WTC11 (cell line): ENCODE measurements at regions not wholly inside any gene's neighbourhood (a gene's known extent, or its start where the extent isn't known, plus 50 kb on each side); places are given as distances from the start of the nearest gene placed in this dataset.

ENCODE experiments used
- ATAC-seq: fragments of 200-7000 bp; cut with Tn5 transposase; 2 replicates; pipeline ENCODE4 v1.10.0; 2021; ENCODE audit warnings: mild to moderate bottlenecking, moderate library complexity
- CTCF ChIA-PET: fragments of 300-600 bp; sonication (Branson Sonifier 250); formaldehyde crosslinking; loops from one replicate; lab custom pipeline; 2021; ENCODE audit warnings: antibody characterized with exemption; lab: Charles Lee
- POLR2A ChIA-PET: fragments of 350-600 bp; sonication (Branson Sonifier 250); formaldehyde crosslinking; loops from one replicate; lab custom pipeline; 2021; ENCODE audit warnings: antibody characterized with exemption; lab: Charles Lee
- DNase-seq: peaks from one replicate; pipeline ENCODE4 v3.0.0; 2021; ENCODE audit warnings: low spot score
- H3K27ac Mint-ChIP-seq: 2 replicates; pipeline ENCODE4 v1.8.0; 2021; ENCODE audit warnings: mixed read lengths
- H3K27me3 Mint-ChIP-seq: 2 replicates; pipeline ENCODE4 v1.8.0; 2021; ENCODE audit warnings: low read depth, mild to moderate bottlenecking, moderate library complexity, mixed read lengths
- H3K36me3 Mint-ChIP-seq: 2 replicates; pipeline ENCODE4 v1.8.0; 2021; ENCODE audit warnings: mixed read lengths
- H3K4me1 Mint-ChIP-seq: 2 replicates; pipeline ENCODE4 v1.8.0; 2022; ENCODE audit warnings: mixed read lengths
- H3K4me3 Mint-ChIP-seq: 2 replicates; pipeline ENCODE4 v1.8.0; 2021; ENCODE audit warnings: mild to moderate bottlenecking, moderate library complexity, mixed read lengths
- H3K9me3 Mint-ChIP-seq: 2 replicates; pipeline ENCODE4 v1.8.0; 2021; ENCODE audit warnings: mixed read lengths
- AFF4 ChIP-seq: sonication (generic); formaldehyde crosslinking; IDR thresholded peaks from 2 replicates; pipeline ENCODE4 v1.8.1; 2023; ENCODE audit warnings: mild to moderate bottlenecking, missing genetic modification reagents, borderline replicate concordance
- ATF1 ChIP-seq: sonication (generic); formaldehyde crosslinking; IDR thresholded peaks from 2 replicates; pipeline ENCODE4 v1.8.1; 2023; ENCODE audit warnings: mild to moderate bottlenecking, moderate library complexity, missing genetic modification reagents
- ATF6 ChIP-seq: sonication (generic); formaldehyde crosslinking; IDR thresholded peaks from 2 replicates; pipeline ENCODE4 v1.8.1; 2023; ENCODE audit warnings: mild to moderate bottlenecking, missing genetic modification reagents
- ELF4 ChIP-seq: sonication (generic); formaldehyde crosslinking; IDR thresholded peaks from 2 replicates; pipeline ENCODE4 v1.8.1; 2022; ENCODE audit warnings: low read depth, mild to moderate bottlenecking, moderate library complexity, missing genetic modification reagents
- FOXP4 ChIP-seq: sonication (generic); formaldehyde crosslinking; IDR thresholded peaks from 2 replicates; pipeline ENCODE4 v1.8.0; 2022; ENCODE audit warnings: mild to moderate bottlenecking, missing genetic modification reagents
- GABPB1 ChIP-seq: sonication (generic); formaldehyde crosslinking; IDR thresholded peaks from 2 replicates; pipeline ENCODE4 v1.8.1; 2023; ENCODE audit warnings: mild to moderate bottlenecking, missing genetic modification reagents
- JAZF1 ChIP-seq: fragments of 250-450 bp; sonication (Bioruptor Pico); IDR thresholded peaks from 2 replicates; pipeline ENCODE4 v1.9.0; 2021; ENCODE audit warnings: moderate library complexity, mild to moderate bottlenecking, inconsistent platforms
- MYBL2 ChIP-seq: sonication (generic); formaldehyde crosslinking; IDR thresholded peaks from 2 replicates; pipeline ENCODE4 v1.8.1; 2023; ENCODE audit warnings: mild to moderate bottlenecking, moderate library complexity, missing genetic modification reagents
- RORB ChIP-seq: fragments of 250-450 bp; sonication (Bioruptor Pico); IDR thresholded peaks from 2 replicates; pipeline ENCODE4 v1.9.0; 2021; ENCODE audit warnings: mild to moderate bottlenecking
- TCF7 ChIP-seq: sonication (generic); formaldehyde crosslinking; IDR thresholded peaks from 2 replicates; pipeline ENCODE4 v1.8.0; 2022; ENCODE audit warnings: mild to moderate bottlenecking, low read depth, missing genetic modification reagents, moderate library complexity
- TEAD1 ChIP-seq: sonication (generic); formaldehyde crosslinking; IDR thresholded peaks from 2 replicates; pipeline ENCODE4 v1.8.0; 2022; ENCODE audit warnings: mild to moderate bottlenecking, missing genetic modification reagents
- TEAD4 ChIP-seq: sonication (generic); formaldehyde crosslinking; IDR thresholded peaks from 2 replicates; pipeline ENCODE4 v1.8.0; 2022; ENCODE audit warnings: mild to moderate bottlenecking, missing genetic modification reagents
- ZNF317 ChIP-seq: sonication (generic); formaldehyde crosslinking; IDR thresholded peaks from 2 replicates; pipeline ENCODE4 v1.8.1; 2023; ENCODE audit warnings: low read depth, mild to moderate bottlenecking, moderate library complexity, missing genetic modification reagents, borderline replicate concordance
- ZNF416 ChIP-seq: fragments of 250-450 bp; sonication (Bioruptor Pico); IDR thresholded peaks from 2 replicates; pipeline ENCODE4 v1.9.0; 2021; ENCODE audit warnings: mild to moderate bottlenecking, inconsistent platforms
- ZNF423 ChIP-seq: fragments of 250-450 bp; sonication (Bioruptor Pico); IDR thresholded peaks from 2 replicates; pipeline ENCODE4 v2.1.2; 2022; ENCODE audit warnings: mild to moderate bottlenecking, moderate library complexity
- TF ChIP-seq, protein P1 (sequence below): fragments of 250-450 bp; sonication (Bioruptor Pico); conservative IDR thresholded peaks from 2 replicates; pipeline ENCODE4 v1.9.0; 2021; ENCODE audit warnings: mild to moderate bottlenecking
- TF ChIP-seq, protein P2 (sequence below): sonication (generic); formaldehyde crosslinking; IDR thresholded peaks from 2 replicates; pipeline ENCODE4 v1.8.1; 2022; ENCODE audit warnings: mild to moderate bottlenecking, missing genetic modification reagents, moderate library complexity, borderline replicate concordance
- TF ChIP-seq, protein P3 (sequence below): sonication (generic); formaldehyde crosslinking; IDR thresholded peaks from 2 replicates; pipeline ENCODE4 v1.8.0; 2022; ENCODE audit warnings: mild to moderate bottlenecking, missing genetic modification reagents

GRCh38 chr5:174282391-174282790 is 236.9 kb downstream of the NSG2 start:
- TF ChIP-seq TCF7 (CRISPR knock-in tag) (no peak), ATF6 (CRISPR knock-in tag) (no peak), TEAD4 (no peak), ELF4 (CRISPR knock-in tag) (no peak), ZNF423 (no peak), JAZF1 (CRISPR knock-in tag) (no peak), TEAD1 (CRISPR knock-in tag) (no peak), ATF1 (CRISPR knock-in tag) (no peak), GABPB1 (CRISPR knock-in tag) (no peak)
- TF ChIP-seq, protein P1, sequence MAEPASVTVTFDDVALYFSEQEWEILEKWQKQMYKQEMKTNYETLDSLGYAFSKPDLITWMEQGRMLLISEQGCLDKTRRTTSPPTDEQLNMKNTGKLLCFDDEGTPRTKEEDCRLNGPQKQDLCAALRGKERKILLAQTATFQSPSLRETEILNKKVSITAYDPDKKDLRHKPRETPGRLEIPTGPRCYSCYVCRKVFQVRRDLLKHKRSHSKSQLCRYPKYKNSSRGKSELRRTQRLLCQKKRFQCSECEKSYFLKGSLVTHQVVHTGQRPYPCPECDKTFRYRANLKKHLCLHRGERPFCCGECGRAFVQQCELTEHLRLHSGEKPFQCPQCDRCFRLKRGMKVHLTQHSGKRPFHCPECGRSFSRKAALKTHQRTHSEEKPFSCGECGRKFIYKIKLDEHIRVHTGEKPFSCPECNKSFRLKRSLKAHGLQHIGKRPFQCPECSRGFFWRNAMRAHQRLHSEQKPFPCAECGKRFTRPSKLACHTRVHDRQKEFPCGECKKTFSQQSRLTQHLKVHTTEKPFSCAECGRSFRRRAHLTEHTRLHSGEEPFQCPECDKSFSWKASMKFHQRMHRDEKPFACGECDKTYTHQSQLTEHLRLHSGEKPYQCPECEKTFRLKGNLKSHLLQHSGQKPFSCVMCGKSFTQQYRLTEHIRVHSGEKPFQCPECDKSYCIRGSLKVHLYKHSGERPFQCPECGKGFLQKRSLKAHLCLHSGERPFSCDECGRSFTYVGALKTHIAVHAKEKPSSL, result no peak
- TF ChIP-seq, protein P2, sequence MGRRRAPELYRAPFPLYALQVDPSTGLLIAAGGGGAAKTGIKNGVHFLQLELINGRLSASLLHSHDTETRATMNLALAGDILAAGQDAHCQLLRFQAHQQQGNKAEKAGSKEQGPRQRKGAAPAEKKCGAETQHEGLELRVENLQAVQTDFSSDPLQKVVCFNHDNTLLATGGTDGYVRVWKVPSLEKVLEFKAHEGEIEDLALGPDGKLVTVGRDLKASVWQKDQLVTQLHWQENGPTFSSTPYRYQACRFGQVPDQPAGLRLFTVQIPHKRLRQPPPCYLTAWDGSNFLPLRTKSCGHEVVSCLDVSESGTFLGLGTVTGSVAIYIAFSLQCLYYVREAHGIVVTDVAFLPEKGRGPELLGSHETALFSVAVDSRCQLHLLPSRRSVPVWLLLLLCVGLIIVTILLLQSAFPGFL (CRISPR knock-in tag), result no peak
- TF ChIP-seq, all 79 proteins: peak for 0
- Mint-ChIP-seq H3K4me1 (no peaks in the 10 kb centered on the region), H3K36me3 (no peaks in the 10 kb centered on the region), H3K9me3 (peaks cover 10% of the 10 kb centered on the region), H3K27ac (no peak overlapping the region), H3K27me3 (no peaks in the 10 kb centered on the region), H3K4me3 (no peak overlapping the region)
- DNase-seq, result no peak
- no peak for ATAC-seq
- POLR2A ChIA-PET, result no interaction called here
- CTCF ChIA-PET, result no interaction called here

DNA sequence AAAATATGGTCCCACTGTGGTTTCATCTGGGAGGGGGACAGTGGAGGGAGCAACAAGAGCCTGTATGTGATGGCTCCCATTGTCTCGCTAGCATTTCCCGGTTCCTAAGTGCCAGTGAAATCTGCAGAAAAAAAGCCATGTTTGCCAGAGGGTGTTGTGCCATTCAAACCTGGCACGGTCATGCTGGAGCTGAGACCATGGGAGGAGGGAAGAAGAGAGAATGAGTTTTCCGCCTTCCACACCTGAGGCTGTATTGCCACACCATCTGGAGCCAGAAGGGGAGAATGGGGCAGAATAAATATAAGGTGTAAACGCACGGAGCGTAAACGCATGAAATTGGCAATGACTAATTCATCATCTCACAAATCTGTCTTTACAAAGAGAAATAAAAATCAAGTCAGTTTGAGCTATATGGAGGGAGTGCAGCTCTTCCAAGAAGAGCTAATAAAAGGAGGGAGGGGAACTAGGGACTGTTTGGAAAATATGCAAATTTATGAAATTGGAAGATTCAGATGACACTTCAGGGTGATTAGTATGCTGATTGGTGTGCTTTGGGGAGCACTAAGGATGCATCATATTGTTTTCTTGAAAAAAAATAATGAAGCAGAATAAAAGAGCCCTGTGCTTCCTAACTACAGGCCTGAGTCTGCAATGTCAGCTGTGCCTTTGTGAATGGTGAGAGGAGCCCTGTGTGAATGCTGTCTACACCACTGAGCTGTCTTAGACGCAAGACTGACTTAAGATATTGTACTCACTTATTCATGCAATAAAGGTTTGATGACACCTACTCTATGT is 237.9 kb downstream of the NSG2 start:
- DNase-seq (no peak), ATAC-seq (no peak)
- Mint-ChIP-seq H3K4me1 (no peaks in the 10 kb centered on the region), H3K36me3 (no peaks in the 10 kb centered on the region), H3K4me3 (no peak overlapping the region), H3K27me3 (no peaks in the 10 kb centered on the region), H3K27ac (no peak overlapping the region), H3K9me3 (peaks cover 5% of the 10 kb centered on the region; the same call in 1 of the 2 replicates)
- ChIA-PET POLR2A (no interaction called here), CTCF (no interaction called here)
- TF ChIP-seq, protein P3, sequence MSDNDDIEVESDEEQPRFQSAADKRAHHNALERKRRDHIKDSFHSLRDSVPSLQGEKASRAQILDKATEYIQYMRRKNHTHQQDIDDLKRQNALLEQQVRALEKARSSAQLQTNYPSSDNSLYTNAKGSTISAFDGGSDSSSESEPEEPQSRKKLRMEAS (CRISPR knock-in tag), result no peak
- no peak for TF ChIP-seq ZNF317 (CRISPR knock-in tag)
- TF ChIP-seq ZNF416 (CRISPR knock-in tag), result no peak
- TF ChIP-seq MYBL2 (CRISPR knock-in tag), result no peak

- H3K27ac Mint-ChIP-seq, result no peak overlapping the region
- ATAC-seq (no peak), DNase-seq (no peak)
- H3K9me3 Mint-ChIP-seq, result no peaks in the 10 kb centered on the region
- H3K27me3 Mint-ChIP-seq, result no peaks in the 10 kb centered on the region
- CTCF ChIA-PET, result no interaction called here
- no peaks in the 10 kb centered on the region for H3K36me3 Mint-ChIP-seq
- POLR2A ChIA-PET, result no interaction called here
- no peak overlapping the region for H3K4me3 Mint-ChIP-seq
- no peaks in the 10 kb centered on the region for H3K4me1 Mint-ChIP-seq
- TF ChIP-seq, protein P3 (CRISPR knock-in tag), result no peak
- TF ChIP-seq FOXP4 (CRISPR knock-in tag), result no peak
- no peak for TF ChIP-seq RORB (CRISPR knock-in tag)
- TF ChIP-seq, protein P2 (CRISPR knock-in tag), result no peak
- no peak for TF ChIP-seq AFF4 (CRISPR knock-in tag)
Observed at GRCh38 chr5:174284873-174285272, 239.4 kb downstream of the NSG2 start.
